CD14-positive monocyte (primary cell): ENCODE measurements at regions not wholly inside any gene's neighbourhood (a gene's known extent, or its start where the extent isn't known, plus 50 kb on each side); places are given as distances from the start of the nearest gene placed in this dataset.

ENCODE experiments used
- DNase-seq, 3 donors: peaks; one replicate each; pipeline ENCODE4 v3.0.0-alpha.2; 2011 to 2022
- H2AFZ ChIP-seq: 2 replicates; pipeline ENCODE4 v1.6.0; 2012; ENCODE audit warnings: mild to moderate bottlenecking, low read depth, low read length, inconsistent platforms; ENCODE audit not compliant: insufficient read depth, poor library complexity, severe bottlenecking
- H3K27ac ChIP-seq, 2 donors: 1 replicate in 1 of 2; 2 replicates in 1 of 2; pipeline ENCODE4 v1.5.1; 2012 to 2013; ENCODE audit warnings: low read length in 2 of 2, control low read depth in 1 of 2, inconsistent platforms in 1 of 2, low read depth in 1 of 2, mild to moderate bottlenecking in 1 of 2
- H3K27me3 ChIP-seq, 2 donors: one replicate each; pipeline versions ENCODE4 v1.6.0 to v1.6.1; 2011 to 2013; ENCODE audit warnings: low read length in 2 of 2; ENCODE audit not compliant: control insufficient read depth in 2 of 2, insufficient read depth in 2 of 2
- H3K36me3 ChIP-seq, 2 donors: replicated peaks in 1 of 2; 1 replicate in 1 of 2; 2 replicates in 1 of 2; pipeline versions ENCODE4 v1.5.1 to v1.6.1; 2012 to 2013; ENCODE audit warnings: low read length in 2 of 2, control low read depth in 1 of 2, inconsistent platforms in 1 of 2, mild to moderate bottlenecking in 1 of 2; ENCODE audit not compliant: insufficient read depth in 2 of 2, control insufficient read depth in 1 of 2
- H3K4me1 ChIP-seq, 2 donors: 1 replicate in 1 of 2; 2 replicates in 1 of 2; pipeline versions ENCODE4 v1.5.1 to v1.6.1; 2012 to 2013; ENCODE audit warnings: low read length in 2 of 2, control low read depth in 1 of 2, inconsistent platforms in 1 of 2, mild to moderate bottlenecking in 1 of 2, moderate library complexity in 1 of 2; ENCODE audit not compliant: insufficient read depth in 2 of 2, control insufficient read depth in 1 of 2
- H3K4me2 ChIP-seq: replicated peaks from 2 replicates; pipeline ENCODE3; 2012; ENCODE audit warnings: low read length, moderate library complexity, mild to moderate bottlenecking; ENCODE audit not compliant: poor library complexity, severe bottlenecking; ENCODE audit errors: extremely low read depth
- H3K4me3 ChIP-seq, 3 experiments: fragments of 200-600 bp in 1 of 3; sonication (generic) in 1 of 3; replicated peaks in 1 of 3; 1 replicate in 2 of 3; 2 replicates in 1 of 3; pipeline ENCODE4 v1.5.1; 2011 to 2013; ENCODE audit warnings: low read length in 3 of 3, mild to moderate bottlenecking in 3 of 3, control low read depth in 2 of 3, low read depth in 2 of 3, inconsistent platforms in 1 of 3, moderate library complexity in 1 of 3
- H3K79me2 ChIP-seq: 2 replicates; pipeline ENCODE4 v1.6.0; 2012; ENCODE audit warnings: mild to moderate bottlenecking, control low read depth, inconsistent platforms, low read length, moderate library complexity; ENCODE audit not compliant: insufficient read depth
- H3K9ac ChIP-seq: 2 replicates; pipeline ENCODE4 v1.6.0; 2017; ENCODE audit warnings: low read length, mild to moderate bottlenecking; ENCODE audit not compliant: insufficient read depth, poor library complexity, severe bottlenecking
- H3K9me3 ChIP-seq, 2 donors: replicated peaks in 1 of 2; 1 replicate in 1 of 2; 2 replicates in 1 of 2; pipeline versions ENCODE4 v1.5.1 to v1.6.1; 2012 to 2013; ENCODE audit warnings: low read length in 2 of 2, control low read depth in 1 of 2; ENCODE audit not compliant: control insufficient read depth in 1 of 2, insufficient read depth in 1 of 2
- H4K20me1 ChIP-seq: 2 replicates; pipeline ENCODE4 v1.6.0; 2012; ENCODE audit warnings: mild to moderate bottlenecking, low read length, control low read depth, moderate library complexity; ENCODE audit not compliant: insufficient read depth
- H3K27ac Mint-ChIP-seq, 7 donors: one replicate each; pipeline ENCODE4 v1.8.0; 2020; ENCODE audit warnings: mild to moderate bottlenecking in 7 of 7, mixed read lengths in 7 of 7, moderate library complexity in 6 of 7, inconsistent platforms in 2 of 7
- H3K27me3 Mint-ChIP-seq, 3 donors: one replicate each; pipeline ENCODE4 v1.8.0; 2021 to 2022; ENCODE audit warnings: low read depth in 3 of 3, mild to moderate bottlenecking in 3 of 3, mixed read lengths in 3 of 3, moderate library complexity in 3 of 3, inconsistent platforms in 1 of 3
- H3K36me3 Mint-ChIP-seq, 2 donors: one replicate each; pipeline ENCODE4 v1.8.0; 2020; ENCODE audit warnings: mixed read lengths in 2 of 2, inconsistent platforms in 1 of 2, mild to moderate bottlenecking in 1 of 2
- H3K4me1 Mint-ChIP-seq: one replicate; pipeline ENCODE4 v1.8.0; 2020; ENCODE audit warnings: mild to moderate bottlenecking, mixed read lengths
- H3K4me3 Mint-ChIP-seq, 2 donors: one replicate each; pipeline ENCODE4 v1.8.0; 2020; ENCODE audit warnings: mild to moderate bottlenecking in 2 of 2, mixed read lengths in 2 of 2, moderate library complexity in 1 of 2
- H3K9me3 Mint-ChIP-seq, 7 donors: one replicate each; pipeline ENCODE4 v1.8.0; 2020 to 2022; ENCODE audit warnings: mixed read lengths in 7 of 7, mild to moderate bottlenecking in 6 of 7, moderate library complexity in 6 of 7, inconsistent platforms in 2 of 7
- WGBS: methylation state at CpG from one replicate; pipeline ENCODE4 v1.1.5; 2013; ENCODE audit warnings: missing lambda C conversion rate; ENCODE audit not compliant: insufficient coverage; 5-methylcytosine and 5-hydroxymethylcytosine counted together
- intact Hi-C, 2 donors: fragments of 100-400 bp; cut with micrococcal nuclease; formaldehyde crosslinking; loops; one replicate each; pipeline versions ENCODE4 v1.15.0 to v1.15.1; 2023
- TF ChIP-seq, protein P1 (sequence below): fragments of 200-600 bp; IDR thresholded peaks from one replicate; pipeline ENCODE4 v1.8.0; 2022; ENCODE audit warnings: antibody characterized with exemption, mild to moderate bottlenecking

DNA sequence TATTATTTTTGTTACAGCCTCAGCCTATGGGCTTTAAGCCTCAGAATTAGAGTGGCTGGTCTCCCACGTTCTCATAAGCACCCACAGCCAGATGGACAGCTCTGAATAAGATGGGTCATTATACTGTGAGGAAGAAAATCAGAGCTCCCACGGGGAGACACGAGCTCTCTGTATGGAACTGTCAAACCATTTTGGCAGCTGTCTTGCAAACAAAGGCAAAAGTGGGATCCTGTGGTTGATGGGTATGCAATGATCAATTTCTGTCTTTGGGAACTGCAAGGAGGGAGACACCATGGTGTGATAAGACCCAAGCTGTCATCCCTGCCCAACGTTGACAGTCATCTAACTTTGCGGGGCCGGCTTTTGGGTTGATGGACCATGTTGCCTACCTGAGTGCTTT is 614.3 kb downstream of the TYW1 start:
- no peak overlapping the region for H2AFZ ChIP-seq
- TF ChIP-seq, protein P1, sequence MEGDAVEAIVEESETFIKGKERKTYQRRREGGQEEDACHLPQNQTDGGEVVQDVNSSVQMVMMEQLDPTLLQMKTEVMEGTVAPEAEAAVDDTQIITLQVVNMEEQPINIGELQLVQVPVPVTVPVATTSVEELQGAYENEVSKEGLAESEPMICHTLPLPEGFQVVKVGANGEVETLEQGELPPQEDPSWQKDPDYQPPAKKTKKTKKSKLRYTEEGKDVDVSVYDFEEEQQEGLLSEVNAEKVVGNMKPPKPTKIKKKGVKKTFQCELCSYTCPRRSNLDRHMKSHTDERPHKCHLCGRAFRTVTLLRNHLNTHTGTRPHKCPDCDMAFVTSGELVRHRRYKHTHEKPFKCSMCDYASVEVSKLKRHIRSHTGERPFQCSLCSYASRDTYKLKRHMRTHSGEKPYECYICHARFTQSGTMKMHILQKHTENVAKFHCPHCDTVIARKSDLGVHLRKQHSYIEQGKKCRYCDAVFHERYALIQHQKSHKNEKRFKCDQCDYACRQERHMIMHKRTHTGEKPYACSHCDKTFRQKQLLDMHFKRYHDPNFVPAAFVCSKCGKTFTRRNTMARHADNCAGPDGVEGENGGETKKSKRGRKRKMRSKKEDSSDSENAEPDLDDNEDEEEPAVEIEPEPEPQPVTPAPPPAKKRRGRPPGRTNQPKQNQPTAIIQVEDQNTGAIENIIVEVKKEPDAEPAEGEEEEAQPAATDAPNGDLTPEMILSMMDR = no peak

DNA sequence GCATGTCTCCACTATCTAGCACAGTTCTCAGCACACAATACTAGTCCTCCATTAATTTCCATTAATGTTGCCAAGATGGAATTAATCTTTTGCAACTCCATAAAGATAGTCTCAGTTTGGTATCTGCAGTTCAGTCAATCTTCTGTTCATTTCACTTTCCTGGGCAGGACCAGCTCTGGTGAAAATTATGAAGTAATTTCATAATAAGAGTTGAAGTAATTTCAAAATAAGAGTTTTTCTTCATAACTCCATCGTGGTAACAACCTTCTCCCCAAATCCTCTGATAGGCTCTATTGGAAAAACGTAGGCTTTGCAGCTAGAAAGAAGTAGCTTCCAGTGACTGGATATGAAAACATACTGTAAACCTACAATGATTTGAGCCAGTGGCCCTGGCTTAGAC is 618.2 kb downstream of the TYW1 start:
- Histone ChIP-seq H4K20me1 (no peaks in the 10 kb centered on the region), H3K27me3 (no peaks in the 10 kb centered on the region), H3K9me3 (peaks cover 3 to 16% of the 10 kb centered on the region in 2 donors), H3K4me1 (no peaks in the 10 kb centered on the region), H2AFZ (no peak overlapping the region), H3K36me3 (no peaks in the 10 kb centered on the region), H3K4me3 (no peak overlapping the region), H3K9ac (no peak overlapping the region), H3K79me2 (no peaks in the 10 kb centered on the region), H3K4me2 (no peak overlapping the region), H3K27ac (no peak overlapping the region)
- no peaks in the 10 kb centered on the region for H3K36me3 Mint-ChIP-seq
- H3K4me1 Mint-ChIP-seq = no peaks in the 10 kb centered on the region
- no peak overlapping the region for H3K4me3 Mint-ChIP-seq
- no peak for DNase-seq
- intact Hi-C loops = no loop called here
- peaks cover 9 to 15% (median 11%) of the 10 kb centered on the region in 3 donors for H3K27me3 Mint-ChIP-seq
- peaks cover 1 to 21% (median 6%) of the 10 kb centered on the region in 7 donors for H3K9me3 Mint-ChIP-seq
- TF ChIP-seq, protein P1 = no peak
- H3K27ac Mint-ChIP-seq = no peak overlapping the region
- WGBS = no CpG with 5 or more reads among the region's 2 CpGs

More for the DNA sequence above, 614.3 kb downstream of the TYW1 start:
- H3K9me3 Mint-ChIP-seq = peaks cover 5 to 42% (median 14%) of the 10 kb centered on the region in 7 donors
- intact Hi-C loops = no loop called here
- DNase-seq = no peak
- Histone ChIP-seq H3K36me3 (no peaks in the 10 kb centered on the region), H3K79me2 (no peaks in the 10 kb centered on the region), H3K9ac (no peak overlapping the region), H3K4me3 (no peak overlapping the region), H3K9me3 (peaks cover 8 to 27% of the 10 kb centered on the region in 2 donors), H3K4me2 (no peak overlapping the region), H3K4me1 (no peaks in the 10 kb centered on the region), H3K27me3 (no peaks in the 10 kb centered on the region), H4K20me1 (no peaks in the 10 kb centered on the region), H3K27ac (no peak overlapping the region)
- no peak overlapping the region for H3K4me3 Mint-ChIP-seq
- no peaks in the 10 kb centered on the region for H3K4me1 Mint-ChIP-seq
- peaks cover 0 to 4% (median 1%) of the 10 kb centered on the region in 3 donors for H3K27me3 Mint-ChIP-seq
- 91% methylated on average over 5 of the region's 6 CpGs for WGBS
- no peak overlapping the region for H3K27ac Mint-ChIP-seq
- no peaks in the 10 kb centered on the region for H3K36me3 Mint-ChIP-seq
